ENCODE measurements at regions not wholly inside any gene's neighbourhood (a gene's known extent, or its start where the extent isn't known, plus 50 kb on each side); places are given as distances from the start of the nearest gene placed in this dataset.

DNA sequence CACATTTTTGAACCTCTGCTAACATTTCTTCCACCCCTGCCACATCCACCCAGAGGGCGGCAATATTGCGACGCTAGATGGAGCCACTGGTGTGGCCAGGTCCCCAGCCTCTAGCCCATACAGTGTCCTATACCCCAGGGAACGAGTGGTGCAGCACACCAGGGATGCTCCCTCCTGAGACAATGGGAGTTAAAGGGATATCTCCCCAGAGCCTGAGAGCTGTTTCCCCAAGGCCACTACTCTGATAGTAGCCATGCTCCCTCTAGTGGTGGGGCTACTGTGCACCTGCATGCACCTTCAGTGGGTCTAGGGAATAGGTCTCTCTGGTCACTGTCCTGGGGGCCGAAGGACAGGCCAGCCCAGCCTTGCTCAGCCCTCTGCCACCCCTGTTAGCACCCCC is 336.4 kb upstream of the FSHR start:
- Histone ChIP-seq H3K4me3 (no peak overlapping the region), H3K9me2 (ENCODE audit: insufficient read depth) (no peaks in the 10 kb centered on the region), H2AFZ (peak overlapping the region; percentile 94), H4K20me1 (replicated peaks; ENCODE audit: insufficient read depth) (no peaks in the 10 kb centered on the region), H3K79me2 (replicated peaks; ENCODE audit: insufficient read depth) (no peaks in the 10 kb centered on the region), H3F3A (replicated peaks; ENCODE audit: low read depth) (no peaks in the 10 kb centered on the region), H3K27ac (ENCODE audit: low read depth) (no peak overlapping the region), H3K4me2 (no peak overlapping the region), H3K36me3 (ENCODE audit: insufficient read depth) (no peaks in the 10 kb centered on the region), H3K4me1 (ENCODE audit: insufficient read depth) (no peaks in the 10 kb centered on the region), H3K27me3 (ENCODE audit: insufficient read depth) (no peaks in the 10 kb centered on the region)
- H3K27me3 Mint-ChIP-seq (ENCODE audit: insufficient read depth, low read depth, poor library complexity) = no peaks in the 10 kb centered on the region
- no peaks in the 10 kb centered on the region; the same call in 2 of the 3 replicates for H3K4me1 Mint-ChIP-seq
- peak; percentile 91 for DNase-seq (ENCODE audit: low spot score)
- no peaks in the 10 kb centered on the region for H3K9me3 Mint-ChIP-seq
- ATAC-seq = peak; percentile 100
- H3K27ac Mint-ChIP-seq = no peak overlapping the region
- H3K36me3 Mint-ChIP-seq (ENCODE audit: low read depth) = no peaks in the 10 kb centered on the region
- TF ChIP-seq ZNF114 (CRISPR knock-in tag; IDR thresholded peaks at IDR 0.05) = no peak
- TF ChIP-seq, protein P1, sequence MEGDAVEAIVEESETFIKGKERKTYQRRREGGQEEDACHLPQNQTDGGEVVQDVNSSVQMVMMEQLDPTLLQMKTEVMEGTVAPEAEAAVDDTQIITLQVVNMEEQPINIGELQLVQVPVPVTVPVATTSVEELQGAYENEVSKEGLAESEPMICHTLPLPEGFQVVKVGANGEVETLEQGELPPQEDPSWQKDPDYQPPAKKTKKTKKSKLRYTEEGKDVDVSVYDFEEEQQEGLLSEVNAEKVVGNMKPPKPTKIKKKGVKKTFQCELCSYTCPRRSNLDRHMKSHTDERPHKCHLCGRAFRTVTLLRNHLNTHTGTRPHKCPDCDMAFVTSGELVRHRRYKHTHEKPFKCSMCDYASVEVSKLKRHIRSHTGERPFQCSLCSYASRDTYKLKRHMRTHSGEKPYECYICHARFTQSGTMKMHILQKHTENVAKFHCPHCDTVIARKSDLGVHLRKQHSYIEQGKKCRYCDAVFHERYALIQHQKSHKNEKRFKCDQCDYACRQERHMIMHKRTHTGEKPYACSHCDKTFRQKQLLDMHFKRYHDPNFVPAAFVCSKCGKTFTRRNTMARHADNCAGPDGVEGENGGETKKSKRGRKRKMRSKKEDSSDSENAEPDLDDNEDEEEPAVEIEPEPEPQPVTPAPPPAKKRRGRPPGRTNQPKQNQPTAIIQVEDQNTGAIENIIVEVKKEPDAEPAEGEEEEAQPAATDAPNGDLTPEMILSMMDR (conservative IDR thresholded peaks at IDR 0.05; ENCODE audit: low read depth in 2 of 2) = peak; percentile 84
- no peak overlapping the region for H3K4me3 Mint-ChIP-seq

DNA sequence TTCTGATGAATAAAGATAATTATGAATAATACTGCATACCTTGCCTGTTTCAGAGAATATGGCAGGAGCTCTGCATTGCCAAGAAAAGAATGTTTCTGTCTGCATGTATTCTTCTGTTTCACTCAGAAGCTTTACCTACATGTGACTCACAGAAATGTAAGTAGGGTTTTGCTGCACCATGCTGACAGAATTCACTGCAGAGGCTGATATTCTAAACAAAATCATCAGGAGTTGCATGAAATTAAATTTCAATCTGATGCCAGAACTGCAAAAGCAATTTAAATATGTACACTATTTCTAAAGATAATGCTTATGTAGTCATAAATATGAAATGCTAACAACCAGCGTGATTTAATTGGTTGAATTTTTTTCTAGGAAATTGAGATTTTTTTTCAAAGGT is 332.8 kb upstream of the FSHR start:
- Histone ChIP-seq H3K9me2 (ENCODE audit: insufficient read depth) (no peaks in the 10 kb centered on the region), H3K79me2 (replicated peaks; ENCODE audit: insufficient read depth) (no peaks in the 10 kb centered on the region), H3F3A (replicated peaks; ENCODE audit: low read depth) (no peaks in the 10 kb centered on the region), H3K27me3 (ENCODE audit: insufficient read depth) (no peaks in the 10 kb centered on the region), H3K4me3 (no peak overlapping the region), H3K4me2 (no peak overlapping the region), H4K20me1 (replicated peaks; ENCODE audit: insufficient read depth) (no peaks in the 10 kb centered on the region), H3K4me1 (ENCODE audit: insufficient read depth) (no peaks in the 10 kb centered on the region), H2AFZ (no peak overlapping the region), H3K36me3 (ENCODE audit: insufficient read depth) (no peaks in the 10 kb centered on the region), H3K27ac (ENCODE audit: low read depth) (no peak overlapping the region)
- H3K27me3 Mint-ChIP-seq (ENCODE audit: insufficient read depth, low read depth, poor library complexity) = no peaks in the 10 kb centered on the region
- no peak for TF ChIP-seq STAT1 (IDR thresholded peaks at IDR 0.05; ENCODE audit: unreplicated experiment)
- no peak for TF ChIP-seq EZH2phosphoT487 (IDR thresholded peaks at IDR 0.05; ENCODE audit: unreplicated experiment)
- TF ChIP-seq ZNF114 (CRISPR knock-in tag; IDR thresholded peaks at IDR 0.05) = no peak
- TF ChIP-seq POLR2AphosphoS5 (IDR thresholded peaks at IDR 0.05; ENCODE audit: low read depth) = no peak
- no peak for TF ChIP-seq JUNB (IDR thresholded peaks at IDR 0.05; ENCODE audit: unreplicated experiment)
- TF ChIP-seq, protein P1 (conservative IDR thresholded peaks at IDR 0.05; ENCODE audit: low read depth in 2 of 2) = no peak
- no peak for TF ChIP-seq NANOG (IDR thresholded peaks at IDR 0.05; ENCODE audit: borderline replicate concordance)
- no peak for TF ChIP-seq ZNF331 (CRISPR knock-in tag; IDR thresholded peaks at IDR 0.05; ENCODE audit: low read depth)
- TF ChIP-seq, protein P2, sequence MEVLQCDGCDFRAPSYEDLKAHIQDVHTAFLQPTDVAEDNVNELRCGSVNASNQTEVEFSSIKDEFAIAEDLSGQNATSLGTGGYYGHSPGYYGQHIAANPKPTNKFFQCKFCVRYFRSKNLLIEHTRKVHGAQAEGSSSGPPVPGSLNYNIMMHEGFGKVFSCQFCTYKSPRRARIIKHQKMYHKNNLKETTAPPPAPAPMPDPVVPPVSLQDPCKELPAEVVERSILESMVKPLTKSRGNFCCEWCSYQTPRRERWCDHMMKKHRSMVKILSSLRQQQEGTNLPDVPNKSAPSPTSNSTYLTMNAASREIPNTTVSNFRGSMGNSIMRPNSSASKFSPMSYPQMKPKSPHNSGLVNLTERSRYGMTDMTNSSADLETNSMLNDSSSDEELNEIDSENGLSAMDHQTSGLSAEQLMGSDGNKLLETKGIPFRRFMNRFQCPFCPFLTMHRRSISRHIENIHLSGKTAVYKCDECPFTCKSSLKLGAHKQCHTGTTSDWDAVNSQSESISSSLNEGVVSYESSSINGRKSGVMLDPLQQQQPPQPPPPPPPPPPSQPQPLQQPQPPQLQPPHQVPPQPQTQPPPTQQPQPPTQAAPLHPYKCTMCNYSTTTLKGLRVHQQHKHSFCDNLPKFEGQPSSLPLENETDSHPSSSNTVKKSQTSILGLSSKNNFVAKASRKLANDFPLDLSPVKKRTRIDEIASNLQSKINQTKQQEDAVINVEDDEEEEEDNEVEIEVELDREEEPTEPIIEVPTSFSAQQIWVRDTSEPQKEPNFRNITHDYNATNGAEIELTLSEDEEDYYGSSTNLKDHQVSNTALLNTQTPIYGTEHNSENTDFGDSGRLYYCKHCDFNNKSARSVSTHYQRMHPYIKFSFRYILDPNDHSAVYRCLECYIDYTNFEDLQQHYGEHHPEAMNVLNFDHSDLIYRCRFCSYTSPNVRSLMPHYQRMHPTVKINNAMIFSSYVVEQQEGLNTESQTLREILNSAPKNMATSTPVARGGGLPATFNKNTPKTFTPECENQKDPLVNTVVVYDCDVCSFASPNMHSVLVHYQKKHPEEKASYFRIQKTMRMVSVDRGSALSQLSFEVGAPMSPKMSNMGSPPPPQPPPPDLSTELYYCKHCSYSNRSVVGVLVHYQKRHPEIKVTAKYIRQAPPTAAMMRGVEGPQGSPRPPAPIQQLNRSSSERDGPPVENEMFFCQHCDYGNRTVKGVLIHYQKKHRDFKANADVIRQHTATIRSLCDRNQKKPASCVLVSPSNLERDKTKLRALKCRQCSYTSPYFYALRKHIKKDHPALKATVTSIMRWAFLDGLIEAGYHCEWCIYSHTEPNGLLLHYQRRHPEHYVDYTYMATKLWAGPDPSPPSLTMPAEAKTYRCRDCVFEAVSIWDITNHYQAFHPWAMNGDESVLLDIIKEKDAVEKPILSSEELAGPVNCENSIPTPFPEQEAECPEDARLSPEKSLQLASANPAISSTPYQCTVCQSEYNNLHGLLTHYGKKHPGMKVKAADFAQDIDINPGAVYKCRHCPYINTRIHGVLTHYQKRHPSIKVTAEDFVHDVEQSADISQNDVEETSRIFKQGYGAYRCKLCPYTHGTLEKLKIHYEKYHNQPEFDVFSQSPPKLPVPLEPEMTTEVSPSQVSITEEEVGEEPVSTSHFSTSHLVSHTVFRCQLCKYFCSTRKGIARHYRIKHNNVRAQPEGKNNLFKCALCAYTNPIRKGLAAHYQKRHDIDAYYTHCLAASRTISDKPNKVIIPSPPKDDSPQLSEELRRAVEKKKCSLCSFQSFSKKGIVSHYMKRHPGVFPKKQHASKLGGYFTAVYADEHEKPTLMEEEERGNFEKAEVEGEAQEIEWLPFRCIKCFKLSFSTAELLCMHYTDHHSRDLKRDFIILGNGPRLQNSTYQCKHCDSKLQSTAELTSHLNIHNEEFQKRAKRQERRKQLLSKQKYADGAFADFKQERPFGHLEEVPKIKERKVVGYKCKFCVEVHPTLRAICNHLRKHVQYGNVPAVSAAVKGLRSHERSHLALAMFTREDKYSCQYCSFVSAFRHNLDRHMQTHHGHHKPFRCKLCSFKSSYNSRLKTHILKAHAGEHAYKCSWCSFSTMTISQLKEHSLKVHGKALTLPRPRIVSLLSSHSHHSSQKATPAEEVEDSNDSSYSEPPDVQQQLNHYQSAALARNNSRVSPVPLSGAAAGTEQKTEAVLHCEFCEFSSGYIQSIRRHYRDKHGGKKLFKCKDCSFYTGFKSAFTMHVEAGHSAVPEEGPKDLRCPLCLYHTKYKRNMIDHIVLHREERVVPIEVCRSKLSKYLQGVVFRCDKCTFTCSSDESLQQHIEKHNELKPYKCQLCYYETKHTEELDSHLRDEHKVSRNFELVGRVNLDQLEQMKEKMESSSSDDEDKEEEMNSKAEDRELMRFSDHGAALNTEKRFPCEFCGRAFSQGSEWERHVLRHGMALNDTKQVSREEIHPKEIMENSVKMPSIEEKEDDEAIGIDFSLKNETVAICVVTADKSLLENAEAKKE (CRISPR knock-in tag; IDR thresholded peaks at IDR 0.05) = no peak
- no peak for TF ChIP-seq EZH2 (IDR thresholded peaks at IDR 0.05; ENCODE audit: low read depth, unreplicated experiment)
- 0 out of 3 replicates have a peak, but pooled peaks cover 3% of the 10 kb centered on the region for H3K36me3 Mint-ChIP-seq (ENCODE audit: low read depth)
- no peak overlapping the region for H3K4me3 Mint-ChIP-seq
- DNase-seq (ENCODE audit: low spot score) (no peak), ATAC-seq (no peak)
- no peak overlapping the region for H3K27ac Mint-ChIP-seq
- peaks cover 8% of the 10 kb centered on the region; the same call in 2 of the 3 replicates for H3K9me3 Mint-ChIP-seq
- no peaks in the 10 kb centered on the region; the same call in 2 of the 3 replicates for H3K4me1 Mint-ChIP-seq

All from GM23338 (cell line).